ENCODE measurements at regions not wholly inside any gene's neighbourhood (a gene's known extent, or its start where the extent isn't known, plus 50 kb on each side); places are given as distances from the start of the nearest gene placed in this dataset.

GRCh38 chr18:78726326-78727056 is 253.1 kb upstream of the SALL3 start:
- no peak for DNase-seq (ENCODE audit: low read depth)

- no peak for DNase-seq (ENCODE audit: low read depth)
Measured at GRCh38 chr18:78727057-78727739, 252.4 kb upstream of the SALL3 start.

- DNase-seq (ENCODE audit: low read depth) = no peak
Measured at GRCh38 chr18:78727877-78728783, 251.5 kb upstream of the SALL3 start.

- no peak for DNase-seq (ENCODE audit: low read depth)
Measured at GRCh38 chr18:78728784-78729467, 250.7 kb upstream of the SALL3 start.

- no peak for DNase-seq (ENCODE audit: low read depth)
Measured at GRCh38 chr18:78730546-78730945, 249.1 kb upstream of the SALL3 start.

- no peak for DNase-seq (ENCODE audit: low read depth)
Measured at GRCh38 chr18:78731016-78731397, 248.6 kb upstream of the SALL3 start.

- no peak for DNase-seq (ENCODE audit: low read depth)
Measured at GRCh38 chr18:78731398-78732032, 248.1 kb upstream of the SALL3 start.

GRCh38 chr18:78732273-78733210 is 247.1 kb upstream of the SALL3 start:
- no peak for DNase-seq (ENCODE audit: low read depth)

- DNase-seq (ENCODE audit: low read depth) = no peak
Measured at GRCh38 chr18:78733762-78734613, 245.6 kb upstream of the SALL3 start.

- no peak for DNase-seq (ENCODE audit: low read depth)
Measured at GRCh38 chr18:78734614-78734945, 245.0 kb upstream of the SALL3 start.

GRCh38 chr18:78735131-78736014 is 244.2 kb upstream of the SALL3 start:
- no peak for DNase-seq (ENCODE audit: low read depth)

GRCh38 chr18:78736015-78736690 is 243.5 kb upstream of the SALL3 start:
- DNase-seq (ENCODE audit: low read depth) = no peak

- no peak for DNase-seq (ENCODE audit: low read depth)
Measured at GRCh38 chr18:78737006-78737915, 242.4 kb upstream of the SALL3 start.

GRCh38 chr18:78738076-78738690 is 241.4 kb upstream of the SALL3 start:
- no peak for DNase-seq (ENCODE audit: low read depth)

GRCh38 chr18:78739115-78739514 is 240.5 kb upstream of the SALL3 start:
- no peak for DNase-seq (ENCODE audit: low read depth)

GRCh38 chr18:78739882-78740677 is 239.5 kb upstream of the SALL3 start:
- DNase-seq (ENCODE audit: low read depth) = no peak

Data from CMK (cell line).